DND-41 (cell line): ENCODE measurements at regions not wholly inside any gene's neighbourhood (a gene's known extent, or its start where the extent isn't known, plus 50 kb on each side); places are given as distances from the start of the nearest gene placed in this dataset.

Experiments
- EZH2 ChIP-seq: IDR thresholded peaks from 3 replicates; pipeline ENCODE4 v1.6.1; 2012; ENCODE audit warnings: borderline replicate concordance, low read depth, mild to moderate bottlenecking, moderate library complexity, low read length, inconsistent platforms; ENCODE audit not compliant: severe bottlenecking
- TF ChIP-seq, protein P1 (sequence below): IDR thresholded peaks from 2 replicates; pipeline ENCODE4 v1.5.1; 2012; ENCODE audit warnings: borderline replicate concordance, low read length, moderate library complexity, mild to moderate bottlenecking; ENCODE audit not compliant: poor library complexity, severe bottlenecking; ENCODE audit errors: extremely low read depth

DNA sequence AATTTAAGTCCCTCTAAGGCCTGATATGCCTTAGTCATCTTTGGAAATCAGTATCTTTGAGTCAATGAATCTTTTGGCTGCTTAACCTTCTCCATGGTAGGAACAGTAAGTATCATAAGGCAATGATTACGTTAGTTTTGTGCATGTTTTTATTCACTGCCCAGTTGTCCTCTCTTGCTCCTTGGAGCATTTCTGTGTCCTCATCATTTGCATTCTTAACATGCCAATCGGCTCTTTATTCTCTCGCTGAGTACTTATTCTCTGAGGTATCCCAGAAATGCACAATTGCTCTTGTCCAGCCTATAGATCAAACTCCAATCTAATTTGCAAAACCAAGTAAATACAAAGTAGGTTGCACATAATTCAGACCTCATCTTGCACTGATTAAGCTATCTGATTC lies 405.0 kb upstream of the IL12A start:
- TF ChIP-seq, protein P1, sequence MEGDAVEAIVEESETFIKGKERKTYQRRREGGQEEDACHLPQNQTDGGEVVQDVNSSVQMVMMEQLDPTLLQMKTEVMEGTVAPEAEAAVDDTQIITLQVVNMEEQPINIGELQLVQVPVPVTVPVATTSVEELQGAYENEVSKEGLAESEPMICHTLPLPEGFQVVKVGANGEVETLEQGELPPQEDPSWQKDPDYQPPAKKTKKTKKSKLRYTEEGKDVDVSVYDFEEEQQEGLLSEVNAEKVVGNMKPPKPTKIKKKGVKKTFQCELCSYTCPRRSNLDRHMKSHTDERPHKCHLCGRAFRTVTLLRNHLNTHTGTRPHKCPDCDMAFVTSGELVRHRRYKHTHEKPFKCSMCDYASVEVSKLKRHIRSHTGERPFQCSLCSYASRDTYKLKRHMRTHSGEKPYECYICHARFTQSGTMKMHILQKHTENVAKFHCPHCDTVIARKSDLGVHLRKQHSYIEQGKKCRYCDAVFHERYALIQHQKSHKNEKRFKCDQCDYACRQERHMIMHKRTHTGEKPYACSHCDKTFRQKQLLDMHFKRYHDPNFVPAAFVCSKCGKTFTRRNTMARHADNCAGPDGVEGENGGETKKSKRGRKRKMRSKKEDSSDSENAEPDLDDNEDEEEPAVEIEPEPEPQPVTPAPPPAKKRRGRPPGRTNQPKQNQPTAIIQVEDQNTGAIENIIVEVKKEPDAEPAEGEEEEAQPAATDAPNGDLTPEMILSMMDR = no peak
- TF ChIP-seq EZH2 = no peak
